Esophagus squamous epithelium (tissue), 4 donors: ENCODE measurements at regions not wholly inside any gene's neighbourhood (a gene's known extent, or its start where the extent isn't known, plus 50 kb on each side); places are given as distances from the start of the nearest gene placed in this dataset.
A peak's percentile ranks its signal among the peaks of the same experiment; 100 is the strongest.

Source experiments
- CTCF ChIP-seq, 6 experiments: fragments of 450-650 bp in 4 of 6; fragments of 200-600 bp in 2 of 6; sonication (generic) in 2 of 6; IDR thresholded peaks; one replicate each; pipeline ENCODE4 v1.5.1; 2016 to 2019; ENCODE audit warnings: antibody characterized with exemption in 6 of 6, mild to moderate bottlenecking in 4 of 6, moderate library complexity in 4 of 6
- POLR2A ChIP-seq, 4 donors: fragments of 450-650 bp; IDR thresholded peaks; one replicate each; pipeline ENCODE4 v1.6.1; 2017; ENCODE audit warnings: antibody characterized with exemption in 4 of 4, mild to moderate bottlenecking in 4 of 4, moderate library complexity in 3 of 4

- TF ChIP-seq CTCF (IDR thresholded peaks at IDR 0.05), result peak in 5 of 6 experiments; percentile 43 to 75 (median 48)
- TF ChIP-seq POLR2A (IDR thresholded peaks at IDR 0.05), result no peak
Measured at GRCh38 chr3:43155464-43156121, 49.7 kb upstream of the POMGNT2 start.
